Activated CD8-positive, alpha-beta memory T cell treated with anti-CD3 and anti-CD28 coated beads for 4 hours (primary cell): ENCODE measurements at regions not wholly inside any gene's neighbourhood (a gene's known extent, or its start where the extent isn't known, plus 50 kb on each side); places are given as distances from the start of the nearest gene placed in this dataset.
"Not testable (repeated sequence)": the region's sequence is repeated elsewhere in the genome, so short reads cannot be mapped to it uniquely, and the experiment has no call there.

ENCODE experiments used
- DNase-seq, 2 donors: peaks; one replicate each; pipeline ENCODE4 v3.0.0-alpha.2; 2020; ENCODE audit warnings: low read depth in 2 of 2

- not testable (repeated sequence) for DNase-seq
These were observed 808.4 kb downstream of the FSCB start for GRCh38 chr14:43698561-43699284.

GRCh38 chr14:43697003-43697402 is 810.1 kb downstream of the FSCB start:
- no peak for DNase-seq

GRCh38 chr14:43692706-43693105 is 814.4 kb downstream of the FSCB start:
- DNase-seq: no peak

- DNase-seq: no peak
These were observed 819.2 kb downstream of the FSCB start for GRCh38 chr14:43687921-43688320.

- DNase-seq: no peak
These were observed 829.5 kb downstream of the FSCB start for GRCh38 chr14:43677581-43677980.

- DNase-seq: no peak
These were observed 832.8 kb downstream of the FSCB start for GRCh38 chr14:43674273-43674672.

GRCh38 chr14:43671716-43672485 is 835.2 kb downstream of the FSCB start:
- DNase-seq: no peak

GRCh38 chr14:43669355-43669754 is 837.7 kb downstream of the FSCB start:
- DNase-seq: no peak

- no peak for DNase-seq
These were observed 841.4 kb downstream of the FSCB start for GRCh38 chr14:43665570-43666267.

GRCh38 chr14:43655194-43655593 is 851.9 kb downstream of the FSCB start:
- not testable (repeated sequence) for DNase-seq

GRCh38 chr14:43651896-43652295 is 855.2 kb downstream of the FSCB start:
- DNase-seq: no peak

- no peak for DNase-seq
These were observed 855.8 kb downstream of the FSCB start for GRCh38 chr14:43651185-43651787.

- DNase-seq: no peak
These were observed 857.6 kb downstream of the FSCB start for GRCh38 chr14:43649508-43649907.

GRCh38 chr14:43647302-43647701 is 859.8 kb downstream of the FSCB start:
- no peak for DNase-seq

GRCh38 chr14:43640718-43641267 is 866.3 kb downstream of the FSCB start:
- no peak for DNase-seq

GRCh38 chr14:43625294-43625693 is 881.8 kb downstream of the FSCB start:
- no peak for DNase-seq

- DNase-seq: no peak
These were observed 885.8 kb downstream of the FSCB start for GRCh38 chr14:43621282-43621681.

GRCh38 chr14:43595096-43595772 is 911.8 kb downstream of the FSCB start:
- DNase-seq: no peak

GRCh38 chr14:43591776-43592175 is 915.3 kb downstream of the FSCB start:
- DNase-seq: no peak

GRCh38 chr14:43587183-43587582 is 919.9 kb downstream of the FSCB start:
- DNase-seq: no peak

GRCh38 chr14:43579671-43580070 is 927.4 kb downstream of the FSCB start:
- DNase-seq: no peak
